Hepatocyte (in vitro differentiated cells): ENCODE measurements at regions not wholly inside any gene's neighbourhood (a gene's known extent, or its start where the extent isn't known, plus 50 kb on each side); places are given as distances from the start of the nearest gene placed in this dataset.

ENCODE experiments used
- EZH2 ChIP-seq: fragments of 200-600 bp; sonication (generic); IDR thresholded peaks from 2 replicates; pipeline ENCODE4 v1.6.1; 2016; ENCODE audit warnings: antibody characterized with exemption, mild to moderate bottlenecking, borderline replicate concordance
- EZH2phosphoT487 ChIP-seq: fragments of 200-600 bp; sonication (generic); IDR thresholded peaks from one replicate; pipeline ENCODE4 v1.6.1; 2018; ENCODE audit warnings: antibody characterized with exemption, mild to moderate bottlenecking, low read depth, moderate library complexity; ENCODE audit not compliant: unreplicated experiment, severe bottlenecking
- TF ChIP-seq, protein P1 (sequence below): fragments of 200-600 bp; sonication (generic); IDR thresholded peaks from 2 replicates; pipeline ENCODE4 v1.5.1; 2016; ENCODE audit warnings: antibody characterized with exemption, mild to moderate bottlenecking; ENCODE audit not compliant: poor library complexity

DNA sequence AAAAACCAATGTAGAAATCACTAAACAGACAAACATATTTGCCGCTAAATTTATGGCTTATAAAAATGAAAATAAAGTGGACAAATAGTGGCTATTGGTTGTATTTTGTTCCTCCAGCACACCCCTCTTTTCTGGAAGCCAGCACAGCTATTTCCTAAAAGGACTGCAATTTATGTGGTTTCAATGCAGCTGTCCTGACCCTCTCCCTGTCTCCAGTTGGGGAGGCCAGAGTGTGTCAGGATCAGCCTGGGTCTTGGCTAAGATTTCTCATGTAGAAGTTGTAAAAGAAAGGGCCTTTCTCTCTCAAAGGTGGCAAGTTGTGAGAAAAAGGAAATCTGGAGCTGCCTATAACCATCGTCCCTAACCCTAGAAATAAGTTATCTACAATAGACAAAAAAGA lies 165.6 kb downstream of the ALDH8A1 start:
- no peak for TF ChIP-seq EZH2phosphoT487
- TF ChIP-seq, protein P1, sequence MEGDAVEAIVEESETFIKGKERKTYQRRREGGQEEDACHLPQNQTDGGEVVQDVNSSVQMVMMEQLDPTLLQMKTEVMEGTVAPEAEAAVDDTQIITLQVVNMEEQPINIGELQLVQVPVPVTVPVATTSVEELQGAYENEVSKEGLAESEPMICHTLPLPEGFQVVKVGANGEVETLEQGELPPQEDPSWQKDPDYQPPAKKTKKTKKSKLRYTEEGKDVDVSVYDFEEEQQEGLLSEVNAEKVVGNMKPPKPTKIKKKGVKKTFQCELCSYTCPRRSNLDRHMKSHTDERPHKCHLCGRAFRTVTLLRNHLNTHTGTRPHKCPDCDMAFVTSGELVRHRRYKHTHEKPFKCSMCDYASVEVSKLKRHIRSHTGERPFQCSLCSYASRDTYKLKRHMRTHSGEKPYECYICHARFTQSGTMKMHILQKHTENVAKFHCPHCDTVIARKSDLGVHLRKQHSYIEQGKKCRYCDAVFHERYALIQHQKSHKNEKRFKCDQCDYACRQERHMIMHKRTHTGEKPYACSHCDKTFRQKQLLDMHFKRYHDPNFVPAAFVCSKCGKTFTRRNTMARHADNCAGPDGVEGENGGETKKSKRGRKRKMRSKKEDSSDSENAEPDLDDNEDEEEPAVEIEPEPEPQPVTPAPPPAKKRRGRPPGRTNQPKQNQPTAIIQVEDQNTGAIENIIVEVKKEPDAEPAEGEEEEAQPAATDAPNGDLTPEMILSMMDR, result no peak
- TF ChIP-seq EZH2, result no peak
